K562 (cell line): ENCODE measurements at regions not wholly inside any gene's neighbourhood (a gene's known extent, or its start where the extent isn't known, plus 50 kb on each side); places are given as distances from the start of the nearest gene placed in this dataset.

Experiments used
- BHLHE40 ChIP-seq: IDR thresholded peaks from 2 replicates; pipeline ENCODE4 v1.6.1; 2011; ENCODE audit warnings: low read length, improper control_type of control experiment
- JUN ChIP-seq, 2 experiments: sonication (generic) in 1 of 2; formaldehyde crosslinking in 1 of 2; IDR thresholded peaks; 2 replicates each; pipeline versions ENCODE4 v1.6.1 to v1.8.0; 2012 to 2022; ENCODE audit warnings: borderline replicate concordance in 2 of 2, mild to moderate bottlenecking in 2 of 2, improper control_type of control experiment in 1 of 2, low read depth in 1 of 2, low read length in 1 of 2, missing genetic modification reagents in 1 of 2
- LCOR ChIP-seq: sonication (generic); formaldehyde crosslinking; IDR thresholded peaks from 2 replicates; pipeline ENCODE4 v1.8.0; 2022; ENCODE audit warnings: mild to moderate bottlenecking, missing genetic modification reagents
- SAFB ChIP-seq: fragments of 200-400 bp; formaldehyde crosslinking; IDR thresholded peaks from 2 replicates; pipeline ENCODE4 v1.6.1; 2017; ENCODE audit warnings: low read depth, low read length, borderline replicate concordance
- ZEB2 ChIP-seq: fragments of 450-650 bp; IDR thresholded peaks from 2 replicates; pipeline ENCODE4 v1.6.1; 2016
- ZNF668 ChIP-seq: fragments of 250-450 bp; sonication (Bioruptor Pico); IDR thresholded peaks from 2 replicates; pipeline ENCODE4 v1.8.0; 2022; ENCODE audit warnings: mild to moderate bottlenecking, inconsistent platforms
- TF ChIP-seq, protein P1 (sequence below), 2 experiments: fragments of 450-650 bp in 1 of 2; sonication (generic) in 1 of 2; formaldehyde crosslinking in 1 of 2; IDR thresholded peaks; 2 replicates each; pipeline versions ENCODE4 v1.7.1 to v1.9.0; 2016 to 2022; ENCODE audit warnings: inconsistent platforms in 1 of 2, mild to moderate bottlenecking in 1 of 2, missing genetic modification reagents in 1 of 2
- TF ChIP-seq, protein P2 (sequence below), 2 experiments: fragments of 450-650 bp; formaldehyde crosslinking in 1 of 2; IDR thresholded peaks; 2 replicates each; pipeline versions ENCODE4 v1.4.0 to v1.6.1; 2014 to 2020; ENCODE audit warnings: mild to moderate bottlenecking in 2 of 2, borderline replicate concordance in 1 of 2, low read depth in 1 of 2

DNA sequence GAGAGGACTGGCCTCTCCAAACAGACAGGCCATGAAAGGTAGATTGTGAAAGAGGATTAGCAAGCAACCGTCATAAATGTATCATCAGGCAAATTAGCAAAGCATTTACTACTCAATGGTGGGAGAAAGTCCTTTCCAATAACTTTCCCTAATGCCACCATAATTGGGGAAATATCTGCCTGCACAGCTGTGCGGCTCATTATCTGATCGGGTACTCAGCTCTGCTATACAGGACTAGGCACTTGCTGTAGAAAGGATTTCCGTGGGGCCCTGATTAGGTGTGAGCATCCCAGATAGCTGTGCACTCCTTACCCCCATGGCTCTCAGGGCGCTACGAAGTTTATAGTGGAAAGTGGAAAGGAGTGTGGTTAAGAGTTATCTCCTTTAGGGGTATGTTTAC is 309.7 kb upstream of the PLET1 start (continued):
- TF ChIP-seq, protein P1, sequence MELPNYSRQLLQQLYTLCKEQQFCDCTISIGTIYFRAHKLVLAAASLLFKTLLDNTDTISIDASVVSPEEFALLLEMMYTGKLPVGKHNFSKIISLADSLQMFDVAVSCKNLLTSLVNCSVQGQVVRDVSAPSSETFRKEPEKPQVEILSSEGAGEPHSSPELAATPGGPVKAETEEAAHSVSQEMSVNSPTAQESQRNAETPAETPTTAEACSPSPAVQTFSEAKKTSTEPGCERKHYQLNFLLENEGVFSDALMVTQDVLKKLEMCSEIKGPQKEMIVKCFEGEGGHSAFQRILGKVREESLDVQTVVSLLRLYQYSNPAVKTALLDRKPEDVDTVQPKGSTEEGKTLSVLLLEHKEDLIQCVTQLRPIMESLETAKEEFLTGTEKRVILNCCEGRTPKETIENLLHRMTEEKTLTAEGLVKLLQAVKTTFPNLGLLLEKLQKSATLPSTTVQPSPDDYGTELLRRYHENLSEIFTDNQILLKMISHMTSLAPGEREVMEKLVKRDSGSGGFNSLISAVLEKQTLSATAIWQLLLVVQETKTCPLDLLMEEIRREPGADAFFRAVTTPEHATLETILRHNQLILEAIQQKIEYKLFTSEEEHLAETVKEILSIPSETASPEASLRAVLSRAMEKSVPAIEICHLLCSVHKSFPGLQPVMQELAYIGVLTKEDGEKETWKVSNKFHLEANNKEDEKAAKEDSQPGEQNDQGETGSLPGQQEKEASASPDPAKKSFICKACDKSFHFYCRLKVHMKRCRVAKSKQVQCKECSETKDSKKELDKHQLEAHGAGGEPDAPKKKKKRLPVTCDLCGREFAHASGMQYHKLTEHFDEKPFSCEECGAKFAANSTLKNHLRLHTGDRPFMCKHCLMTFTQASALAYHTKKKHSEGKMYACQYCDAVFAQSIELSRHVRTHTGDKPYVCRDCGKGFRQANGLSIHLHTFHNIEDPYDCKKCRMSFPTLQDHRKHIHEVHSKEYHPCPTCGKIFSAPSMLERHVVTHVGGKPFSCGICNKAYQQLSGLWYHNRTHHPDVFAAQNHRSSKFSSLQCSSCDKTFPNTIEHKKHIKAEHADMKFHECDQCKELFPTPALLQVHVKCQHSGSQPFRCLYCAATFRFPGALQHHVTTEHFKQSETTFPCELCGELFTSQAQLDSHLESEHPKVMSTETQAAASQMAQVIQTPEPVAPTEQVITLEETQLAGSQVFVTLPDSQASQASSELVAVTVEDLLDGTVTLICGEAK (IDR thresholded peaks at IDR 0.05): no peak
- TF ChIP-seq, protein P1 (CRISPR knock-in tag; IDR thresholded peaks at IDR 0.05): no peak
- TF ChIP-seq ZNF668: no peak
- TF ChIP-seq, protein P2, sequence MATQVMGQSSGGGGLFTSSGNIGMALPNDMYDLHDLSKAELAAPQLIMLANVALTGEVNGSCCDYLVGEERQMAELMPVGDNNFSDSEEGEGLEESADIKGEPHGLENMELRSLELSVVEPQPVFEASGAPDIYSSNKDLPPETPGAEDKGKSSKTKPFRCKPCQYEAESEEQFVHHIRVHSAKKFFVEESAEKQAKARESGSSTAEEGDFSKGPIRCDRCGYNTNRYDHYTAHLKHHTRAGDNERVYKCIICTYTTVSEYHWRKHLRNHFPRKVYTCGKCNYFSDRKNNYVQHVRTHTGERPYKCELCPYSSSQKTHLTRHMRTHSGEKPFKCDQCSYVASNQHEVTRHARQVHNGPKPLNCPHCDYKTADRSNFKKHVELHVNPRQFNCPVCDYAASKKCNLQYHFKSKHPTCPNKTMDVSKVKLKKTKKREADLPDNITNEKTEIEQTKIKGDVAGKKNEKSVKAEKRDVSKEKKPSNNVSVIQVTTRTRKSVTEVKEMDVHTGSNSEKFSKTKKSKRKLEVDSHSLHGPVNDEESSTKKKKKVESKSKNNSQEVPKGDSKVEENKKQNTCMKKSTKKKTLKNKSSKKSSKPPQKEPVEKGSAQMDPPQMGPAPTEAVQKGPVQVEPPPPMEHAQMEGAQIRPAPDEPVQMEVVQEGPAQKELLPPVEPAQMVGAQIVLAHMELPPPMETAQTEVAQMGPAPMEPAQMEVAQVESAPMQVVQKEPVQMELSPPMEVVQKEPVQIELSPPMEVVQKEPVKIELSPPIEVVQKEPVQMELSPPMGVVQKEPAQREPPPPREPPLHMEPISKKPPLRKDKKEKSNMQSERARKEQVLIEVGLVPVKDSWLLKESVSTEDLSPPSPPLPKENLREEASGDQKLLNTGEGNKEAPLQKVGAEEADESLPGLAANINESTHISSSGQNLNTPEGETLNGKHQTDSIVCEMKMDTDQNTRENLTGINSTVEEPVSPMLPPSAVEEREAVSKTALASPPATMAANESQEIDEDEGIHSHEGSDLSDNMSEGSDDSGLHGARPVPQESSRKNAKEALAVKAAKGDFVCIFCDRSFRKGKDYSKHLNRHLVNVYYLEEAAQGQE (IDR thresholded peaks at IDR 0.05; ENCODE audit: borderline replicate concordance): no peak
- TF ChIP-seq, protein P2 (CRISPR knock-in tag; IDR thresholded peaks at IDR 0.05; ENCODE audit: low read depth): no peak
- no peak for TF ChIP-seq SAFB
- no peak for TF ChIP-seq JUN (IDR thresholded peaks at IDR 0.05; ENCODE audit: borderline replicate concordance, low read depth, low read length)
- TF ChIP-seq JUN (CRISPR knock-in tag; IDR thresholded peaks at IDR 0.05; ENCODE audit: borderline replicate concordance): no peak
- no peak for TF ChIP-seq BHLHE40
- TF ChIP-seq ZEB2: no peak
- TF ChIP-seq LCOR (CRISPR knock-in tag): no peak
